ENCODE measurements at regions not wholly inside any gene's neighbourhood (a gene's known extent, or its start where the extent isn't known, plus 50 kb on each side); places are given as distances from the start of the nearest gene placed in this dataset.

DNA sequence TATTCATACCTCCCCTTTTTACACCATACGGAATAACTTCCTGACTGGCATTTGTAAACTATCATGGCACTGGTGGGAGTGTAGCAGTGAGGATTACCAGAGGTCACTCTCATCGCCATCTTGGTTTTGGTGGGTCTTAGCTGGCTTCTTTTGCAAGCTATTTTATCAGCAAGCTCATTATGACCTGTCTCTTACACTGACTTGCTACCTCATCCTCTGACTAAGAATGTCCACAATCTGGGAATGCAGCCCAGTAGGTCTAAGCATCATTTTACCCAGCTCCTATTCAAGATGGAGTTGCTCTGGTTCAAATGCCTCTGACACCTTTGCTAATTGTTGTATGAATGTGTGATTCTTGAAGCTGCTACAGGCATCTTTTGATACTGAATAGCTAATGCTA lies 950.8 kb upstream of the SLC39A10 start:
- intact Hi-C loops (cut with micrococcal nuclease) = no loop called here
- no peak overlapping the region for H2AFZ ChIP-seq (ENCODE audit: low read depth, low read length, poor library complexity, severe bottlenecking)
- H3K79me2 ChIP-seq (ENCODE audit: insufficient read depth, low read length) = no peaks in the 10 kb centered on the region
- H3K9ac ChIP-seq (ENCODE audit: low read length) = no peak overlapping the region
- POLR2A ChIA-PET = no interaction called here
- no peaks in the 10 kb centered on the region for H3K4me1 ChIP-seq (ENCODE audit: control insufficient read depth in 1 of 2, insufficient read depth in 2 of 2, low read length in 2 of 2)
- no peak overlapping the region for H3K27ac ChIP-seq (ENCODE audit: low read depth, low read length)
- no peaks in the 10 kb centered on the region for H3K27me3 ChIP-seq (ENCODE audit: insufficient read depth, low read length)
- no peaks in the 10 kb centered on the region for H4K20me1 ChIP-seq (ENCODE audit: insufficient read depth)
- no peaks in the 10 kb centered on the region for H3K9me2 ChIP-seq (ENCODE audit: insufficient read depth)
- no peaks in the 10 kb centered on the region for H3K36me3 ChIP-seq (ENCODE audit: control insufficient read depth in 1 of 2, insufficient read depth in 2 of 2, low read length in 2 of 2)
- H3K4me3 ChIP-seq (replicated peaks in 1 of 2; ENCODE audit: low read depth in 1 of 2, low read length in 2 of 2) = no peak overlapping the region
- TF ChIP-seq CEBPB (IDR thresholded peaks at IDR 0.05; ENCODE audit: low read depth) = no peak
- no peak for TF ChIP-seq ZFX (IDR thresholded peaks at IDR 0.05)
- TF ChIP-seq ELF1 (IDR thresholded peaks at IDR 0.05; ENCODE audit: borderline replicate concordance, low read depth) = no peak
- TF ChIP-seq, protein P1, sequence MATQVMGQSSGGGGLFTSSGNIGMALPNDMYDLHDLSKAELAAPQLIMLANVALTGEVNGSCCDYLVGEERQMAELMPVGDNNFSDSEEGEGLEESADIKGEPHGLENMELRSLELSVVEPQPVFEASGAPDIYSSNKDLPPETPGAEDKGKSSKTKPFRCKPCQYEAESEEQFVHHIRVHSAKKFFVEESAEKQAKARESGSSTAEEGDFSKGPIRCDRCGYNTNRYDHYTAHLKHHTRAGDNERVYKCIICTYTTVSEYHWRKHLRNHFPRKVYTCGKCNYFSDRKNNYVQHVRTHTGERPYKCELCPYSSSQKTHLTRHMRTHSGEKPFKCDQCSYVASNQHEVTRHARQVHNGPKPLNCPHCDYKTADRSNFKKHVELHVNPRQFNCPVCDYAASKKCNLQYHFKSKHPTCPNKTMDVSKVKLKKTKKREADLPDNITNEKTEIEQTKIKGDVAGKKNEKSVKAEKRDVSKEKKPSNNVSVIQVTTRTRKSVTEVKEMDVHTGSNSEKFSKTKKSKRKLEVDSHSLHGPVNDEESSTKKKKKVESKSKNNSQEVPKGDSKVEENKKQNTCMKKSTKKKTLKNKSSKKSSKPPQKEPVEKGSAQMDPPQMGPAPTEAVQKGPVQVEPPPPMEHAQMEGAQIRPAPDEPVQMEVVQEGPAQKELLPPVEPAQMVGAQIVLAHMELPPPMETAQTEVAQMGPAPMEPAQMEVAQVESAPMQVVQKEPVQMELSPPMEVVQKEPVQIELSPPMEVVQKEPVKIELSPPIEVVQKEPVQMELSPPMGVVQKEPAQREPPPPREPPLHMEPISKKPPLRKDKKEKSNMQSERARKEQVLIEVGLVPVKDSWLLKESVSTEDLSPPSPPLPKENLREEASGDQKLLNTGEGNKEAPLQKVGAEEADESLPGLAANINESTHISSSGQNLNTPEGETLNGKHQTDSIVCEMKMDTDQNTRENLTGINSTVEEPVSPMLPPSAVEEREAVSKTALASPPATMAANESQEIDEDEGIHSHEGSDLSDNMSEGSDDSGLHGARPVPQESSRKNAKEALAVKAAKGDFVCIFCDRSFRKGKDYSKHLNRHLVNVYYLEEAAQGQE (IDR thresholded peaks at IDR 0.05; ENCODE audit: low read depth) = no peak
- TF ChIP-seq SIN3A (IDR thresholded peaks at IDR 0.05; ENCODE audit: low read depth) = no peak
- no peak for TF ChIP-seq YY1 (IDR thresholded peaks at IDR 0.05; ENCODE audit: extremely low read depth, insufficient replicate concordance, low read depth, low read length)
- no peak for TF ChIP-seq CBX3 (IDR thresholded peaks at IDR 0.05; ENCODE audit: low read depth)
- TF ChIP-seq POLR2A (IDR thresholded peaks at IDR 0.05; ENCODE audit: borderline replicate concordance, extremely low read depth, insufficient read depth, insufficient read length) = no peak
- TF ChIP-seq SP1 (IDR thresholded peaks at IDR 0.05; ENCODE audit: low read depth) = no peak
- no peak for TF ChIP-seq POLR2AphosphoS5 (IDR thresholded peaks at IDR 0.05; ENCODE audit: low read depth, low read length)
- no peak overlapping the region for H3K4me2 ChIP-seq (ENCODE audit: low read length)
- DNase-seq (ENCODE audit: low read depth, low spot score) (no peak), ATAC-seq (no peak)
- RAD21 ChIA-PET (ENCODE audit: low non-redundant PET in 1 of 2, low total read pairs in 2 of 2, uncharacterized antibody in 2 of 2, unreplicated experiment in 2 of 2) = no interaction called here
- BruUV-seq (replicated peaks) = no TSS peak
- no peaks in the 10 kb centered on the region for H3K9me3 ChIP-seq (ENCODE audit: control insufficient read depth in 1 of 2, insufficient read depth in 1 of 2, low read depth in 1 of 2, low read length in 2 of 2)
- CTCF ChIA-PET = no interaction called here

All from HCT116 (cell line).